Keratinocyte (primary cell): ENCODE measurements at regions not wholly inside any gene's neighbourhood (a gene's known extent, or its start where the extent isn't known, plus 50 kb on each side); places are given as distances from the start of the nearest gene placed in this dataset.

Experiments used
- EZH2 ChIP-seq: IDR thresholded peaks from one replicate; pipeline ENCODE4 v1.6.1; 2012; ENCODE audit warnings: inconsistent platforms, mild to moderate bottlenecking, low read length, moderate library complexity
- TF ChIP-seq, protein P1 (sequence below), 3 experiments: IDR thresholded peaks in 1 of 3; conservative IDR thresholded peaks in 1 of 3; optimal IDR thresholded peaks in 1 of 3; 2 replicates in 2 of 3; 3 replicates in 1 of 3; pipeline versions ENCODE3 to v1.5.1; 2011; ENCODE audit warnings: low read length in 3 of 3, mild to moderate bottlenecking in 3 of 3, moderate library complexity in 2 of 3, control low read depth in 1 of 3, inconsistent platforms in 1 of 3; ENCODE audit not compliant: insufficient read depth in 2 of 3; ENCODE audit errors: extremely low read depth in 1 of 3

DNA sequence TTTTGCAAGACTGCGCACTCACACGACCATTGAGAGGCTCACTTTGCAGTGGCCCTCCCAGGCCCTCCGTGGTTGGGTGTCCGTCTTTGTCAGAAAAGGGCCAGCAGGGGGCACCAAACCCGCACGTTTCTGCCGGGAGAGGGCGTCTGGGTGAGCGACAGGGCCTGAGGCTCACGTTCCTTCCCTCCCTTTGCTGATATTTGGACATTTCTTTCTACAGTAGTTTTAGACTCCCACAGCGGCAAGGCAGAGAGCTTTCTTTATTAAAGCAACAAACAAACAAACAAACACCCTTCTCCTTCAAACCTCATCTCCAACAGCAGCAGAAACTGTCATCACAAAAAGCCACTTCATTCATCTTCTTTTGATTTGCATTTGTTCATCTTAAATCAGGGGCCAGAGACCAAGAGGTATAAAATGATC, 79.2 kb upstream of the WDR26 start:
- TF ChIP-seq, protein P1, sequence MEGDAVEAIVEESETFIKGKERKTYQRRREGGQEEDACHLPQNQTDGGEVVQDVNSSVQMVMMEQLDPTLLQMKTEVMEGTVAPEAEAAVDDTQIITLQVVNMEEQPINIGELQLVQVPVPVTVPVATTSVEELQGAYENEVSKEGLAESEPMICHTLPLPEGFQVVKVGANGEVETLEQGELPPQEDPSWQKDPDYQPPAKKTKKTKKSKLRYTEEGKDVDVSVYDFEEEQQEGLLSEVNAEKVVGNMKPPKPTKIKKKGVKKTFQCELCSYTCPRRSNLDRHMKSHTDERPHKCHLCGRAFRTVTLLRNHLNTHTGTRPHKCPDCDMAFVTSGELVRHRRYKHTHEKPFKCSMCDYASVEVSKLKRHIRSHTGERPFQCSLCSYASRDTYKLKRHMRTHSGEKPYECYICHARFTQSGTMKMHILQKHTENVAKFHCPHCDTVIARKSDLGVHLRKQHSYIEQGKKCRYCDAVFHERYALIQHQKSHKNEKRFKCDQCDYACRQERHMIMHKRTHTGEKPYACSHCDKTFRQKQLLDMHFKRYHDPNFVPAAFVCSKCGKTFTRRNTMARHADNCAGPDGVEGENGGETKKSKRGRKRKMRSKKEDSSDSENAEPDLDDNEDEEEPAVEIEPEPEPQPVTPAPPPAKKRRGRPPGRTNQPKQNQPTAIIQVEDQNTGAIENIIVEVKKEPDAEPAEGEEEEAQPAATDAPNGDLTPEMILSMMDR (optimal IDR thresholded peaks at IDR 0.05 in 1 of 3, IDR thresholded peaks at IDR 0.05 in 1 of 3, conservative IDR thresholded peaks at IDR 0.05 in 1 of 3; ENCODE audit: extremely low read depth in 1 of 3, insufficient read depth in 2 of 3, low read length in 3 of 3): peak; percentile 83 to 95 (median 86)
- TF ChIP-seq EZH2: no peak
